Peyer's patch (tissue), 4 donors: ENCODE measurements at regions not wholly inside any gene's neighbourhood (a gene's known extent, or its start where the extent isn't known, plus 50 kb on each side); places are given as distances from the start of the nearest gene placed in this dataset.
"Not testable (repeated sequence)": the region's sequence is repeated elsewhere in the genome, so short reads cannot be mapped to it uniquely, and the experiment has no call there.

Source experiments
- DNase-seq, 3 donors: peaks; one replicate each; pipeline ENCODE4 v3.0.0-alpha.2; 2017 to 2019
- H3K27ac ChIP-seq, 4 donors: fragments of 200-600 bp; sonication (generic); one replicate each; pipeline ENCODE4 v1.5.1; 2016 to 2019
- H3K27me3 ChIP-seq, 2 donors: fragments of 200-600 bp; sonication (generic); one replicate each; pipeline ENCODE4 v1.5.1; 2019
- H3K36me3 ChIP-seq, 3 donors: fragments of 200-600 bp; sonication (generic); one replicate each; pipeline ENCODE4 v1.5.1; 2016 to 2019
- H3K4me1 ChIP-seq, 4 donors: fragments of 200-600 bp; sonication (generic); one replicate each; pipeline ENCODE4 v1.5.1; 2016 to 2019
- H3K4me3 ChIP-seq, 4 donors: fragments of 200-600 bp; sonication (generic); 1 replicate in 3 of 4; 2 replicates in 1 of 4; pipeline ENCODE4 v1.5.1; 2016 to 2019; ENCODE audit warnings: mild to moderate bottlenecking in 1 of 4
- H3K9me3 ChIP-seq, 4 donors: fragments of 200-600 bp; sonication (generic); one replicate each; pipeline ENCODE4 v1.5.1; 2016 to 2019; ENCODE audit warnings: mild to moderate bottlenecking in 1 of 4
- CTCF ChIP-seq, 6 experiments: fragments of 450-650 bp in 4 of 6; fragments of 200-600 bp in 2 of 6; sonication (generic) in 1 of 6; IDR thresholded peaks; one replicate each; pipeline ENCODE4 v1.5.1; 2017 to 2019; ENCODE audit warnings: antibody characterized with exemption in 6 of 6, mild to moderate bottlenecking in 3 of 6, moderate library complexity in 1 of 6
- POLR2A ChIP-seq, 2 donors: fragments of 450-650 bp; IDR thresholded peaks; one replicate each; pipeline ENCODE4 v1.5.1; 2017; ENCODE audit warnings: antibody characterized with exemption in 2 of 2, mild to moderate bottlenecking in 2 of 2, moderate library complexity in 2 of 2

GRCh38 chr14:24708684-24709083 is 74.7 kb upstream of the GZMB start:
- Histone ChIP-seq H3K4me1 (no peaks in the 10 kb centered on the region), H3K36me3 (no peaks in the 10 kb centered on the region), H3K9me3 (no peaks in the 10 kb centered on the region), H3K27me3 (no peaks in the 10 kb centered on the region), H3K4me3 (no peak overlapping the region), H3K27ac (no peak overlapping the region)
- DNase-seq, result no peak
- TF ChIP-seq CTCF (IDR thresholded peaks at IDR 0.05) (no peak), POLR2A (IDR thresholded peaks at IDR 0.05) (no peak)

GRCh38 chr14:24706351-24706750 is 72.4 kb upstream of the GZMB start:
- Histone ChIP-seq H3K4me1 (no peaks in the 10 kb centered on the region), H3K4me3 (no peak overlapping the region), H3K27ac (no peak overlapping the region), H3K27me3 (no peaks in the 10 kb centered on the region), H3K9me3 (no peaks in the 10 kb centered on the region), H3K36me3 (no peaks in the 10 kb centered on the region)
- TF ChIP-seq POLR2A (IDR thresholded peaks at IDR 0.05) (no peak), CTCF (IDR thresholded peaks at IDR 0.05) (no peak)
- no peak for DNase-seq

GRCh38 chr14:24705840-24706239 is 71.8 kb upstream of the GZMB start:
- Histone ChIP-seq H3K27me3 (no peaks in the 10 kb centered on the region), H3K36me3 (no peaks in the 10 kb centered on the region), H3K9me3 (no peaks in the 10 kb centered on the region), H3K4me1 (no peaks in the 10 kb centered on the region), H3K27ac (peak overlapping the region in 1 of 4 donors; percentile 25), H3K4me3 (no peak overlapping the region)
- peak in 1 of 3 donors; percentile 27 for DNase-seq
- TF ChIP-seq POLR2A (IDR thresholded peaks at IDR 0.05) (no peak), CTCF (IDR thresholded peaks at IDR 0.05) (no peak)

GRCh38 chr14:24701062-24701461 is 67.1 kb upstream of the GZMB start:
- Histone ChIP-seq H3K4me3 (no peak overlapping the region), H3K27ac (no peak overlapping the region), H3K27me3 (no peaks in the 10 kb centered on the region), H3K4me1 (no peaks in the 10 kb centered on the region), H3K36me3 (no peaks in the 10 kb centered on the region), H3K9me3 (no peaks in the 10 kb centered on the region)
- TF ChIP-seq CTCF (IDR thresholded peaks at IDR 0.05), result no peak
- TF ChIP-seq POLR2A (IDR thresholded peaks at IDR 0.05), result no peak
- no peak for DNase-seq

GRCh38 chr14:24700511-24700910 is 66.5 kb upstream of the GZMB start:
- Histone ChIP-seq H3K27ac (no peak overlapping the region), H3K36me3 (no peaks in the 10 kb centered on the region), H3K4me1 (no peaks in the 10 kb centered on the region), H3K4me3 (no peak overlapping the region), H3K9me3 (no peaks in the 10 kb centered on the region), H3K27me3 (no peaks in the 10 kb centered on the region)
- DNase-seq, result no peak
- TF ChIP-seq CTCF (IDR thresholded peaks at IDR 0.05) (no peak), POLR2A (IDR thresholded peaks at IDR 0.05) (no peak)

- Histone ChIP-seq H3K27ac (no peak overlapping the region), H3K27me3 (no peaks in the 10 kb centered on the region), H3K9me3 (no peaks in the 10 kb centered on the region), H3K4me3 (no peak overlapping the region), H3K36me3 (no peaks in the 10 kb centered on the region), H3K4me1 (peaks cover 0 to 5% (median 0%) of the 10 kb centered on the region in 4 donors)
- TF ChIP-seq CTCF (IDR thresholded peaks at IDR 0.05) (no peak), POLR2A (IDR thresholded peaks at IDR 0.05) (no peak)
- DNase-seq, result no peak
Observed at GRCh38 chr14:24699052-24699451, 65.1 kb upstream of the GZMB start.

GRCh38 chr14:24696280-24696920 is 62.4 kb upstream of the GZMB start:
- not testable (repeated sequence) for DNase-seq, H3K4me1 ChIP-seq, H3K27ac ChIP-seq, H3K9me3 ChIP-seq, H3K27me3 ChIP-seq, H3K36me3 ChIP-seq, H3K4me3 ChIP-seq
